ENCODE measurements at regions not wholly inside any gene's neighbourhood (a gene's known extent, or its start where the extent isn't known, plus 50 kb on each side); places are given as distances from the start of the nearest gene placed in this dataset.

GRCh38 chr13:100876044-100876403 is 201.4 kb upstream of the TMTC4 start:
- no peaks in the 10 kb centered on the region for H3K27me3 ChIP-seq (ENCODE audit: insufficient read depth, poor library complexity, severe bottlenecking)
- H3K27ac ChIP-seq (replicated peaks): no peak overlapping the region
- no peak for DNase-seq (ENCODE audit: low read depth in 1 of 2, low spot score in 1 of 2)
- no peak for TF ChIP-seq CTCF (IDR thresholded peaks at IDR 0.05; ENCODE audit: insufficient read depth, low read length)
- no peak for TF ChIP-seq POLR2AphosphoS5 (IDR thresholded peaks at IDR 0.05; ENCODE audit: low read depth)
- TF ChIP-seq SPI1 (IDR thresholded peaks at IDR 0.05; ENCODE audit: borderline replicate concordance, low read depth): no peak
- H3K4me3 ChIP-seq (replicated peaks; ENCODE audit: insufficient read depth, low read length): no peak overlapping the region

- Histone ChIP-seq H3K4me3 (replicated peaks; ENCODE audit: insufficient read depth, low read length) (no peak overlapping the region), H3K27me3 (ENCODE audit: insufficient read depth, poor library complexity, severe bottlenecking) (no peaks in the 10 kb centered on the region), H3K27ac (replicated peaks) (no peak overlapping the region)
- DNase-seq (ENCODE audit: low read depth in 1 of 2, low spot score in 1 of 2): no peak
- TF ChIP-seq GABPA (IDR thresholded peaks at IDR 0.05; ENCODE audit: low read depth) (no peak), REST (IDR thresholded peaks at IDR 0.05; ENCODE audit: insufficient replicate concordance, low read depth) (no peak), CTCF (IDR thresholded peaks at IDR 0.05; ENCODE audit: insufficient read depth, low read length) (no peak), POLR2AphosphoS5 (IDR thresholded peaks at IDR 0.05; ENCODE audit: low read depth) (no peak), SPI1 (IDR thresholded peaks at IDR 0.05; ENCODE audit: borderline replicate concordance, low read depth) (no peak)
These were observed 200.9 kb upstream of the TMTC4 start for GRCh38 chr13:100875392-100876043.

GRCh38 chr13:100872761-100873160 is 198.2 kb upstream of the TMTC4 start:
- TF ChIP-seq CTCF (IDR thresholded peaks at IDR 0.05; ENCODE audit: insufficient read depth, low read length): no peak
- TF ChIP-seq POLR2AphosphoS5 (IDR thresholded peaks at IDR 0.05; ENCODE audit: low read depth): no peak
- TF ChIP-seq GABPA (IDR thresholded peaks at IDR 0.05; ENCODE audit: low read depth): no peak
- TF ChIP-seq REST (IDR thresholded peaks at IDR 0.05; ENCODE audit: insufficient replicate concordance, low read depth): no peak
- no peak for TF ChIP-seq SPI1 (IDR thresholded peaks at IDR 0.05; ENCODE audit: borderline replicate concordance, low read depth)
- H3K27ac ChIP-seq (replicated peaks): no peak overlapping the region

GRCh38 chr13:100870898-100871297 is 196.3 kb upstream of the TMTC4 start:
- H3K27ac ChIP-seq (replicated peaks): no peak overlapping the region
- no peaks in the 10 kb centered on the region for H3K27me3 ChIP-seq (ENCODE audit: insufficient read depth, poor library complexity, severe bottlenecking)
- TF ChIP-seq CTCF (IDR thresholded peaks at IDR 0.05; ENCODE audit: insufficient read depth, low read length) (no peak), REST (IDR thresholded peaks at IDR 0.05; ENCODE audit: insufficient replicate concordance, low read depth) (no peak), SPI1 (IDR thresholded peaks at IDR 0.05; ENCODE audit: borderline replicate concordance, low read depth) (no peak), POLR2AphosphoS5 (IDR thresholded peaks at IDR 0.05; ENCODE audit: low read depth) (no peak), GABPA (IDR thresholded peaks at IDR 0.05; ENCODE audit: low read depth) (no peak)
- no peak for DNase-seq (ENCODE audit: low read depth in 1 of 2, low spot score in 1 of 2)
- no peak overlapping the region for H3K4me3 ChIP-seq (replicated peaks; ENCODE audit: insufficient read depth, low read length)

More at GRCh38 chr13:100872761-100873160, 198.2 kb upstream of the TMTC4 start:
- no peak for DNase-seq (ENCODE audit: low read depth in 1 of 2, low spot score in 1 of 2)
- no peak overlapping the region for H3K4me3 ChIP-seq (replicated peaks; ENCODE audit: insufficient read depth, low read length)
- H3K27me3 ChIP-seq (ENCODE audit: insufficient read depth, poor library complexity, severe bottlenecking): no peaks in the 10 kb centered on the region
